ENCODE measurements at regions not wholly inside any gene's neighbourhood (a gene's known extent, or its start where the extent isn't known, plus 50 kb on each side); places are given as distances from the start of the nearest gene placed in this dataset.

DNA sequence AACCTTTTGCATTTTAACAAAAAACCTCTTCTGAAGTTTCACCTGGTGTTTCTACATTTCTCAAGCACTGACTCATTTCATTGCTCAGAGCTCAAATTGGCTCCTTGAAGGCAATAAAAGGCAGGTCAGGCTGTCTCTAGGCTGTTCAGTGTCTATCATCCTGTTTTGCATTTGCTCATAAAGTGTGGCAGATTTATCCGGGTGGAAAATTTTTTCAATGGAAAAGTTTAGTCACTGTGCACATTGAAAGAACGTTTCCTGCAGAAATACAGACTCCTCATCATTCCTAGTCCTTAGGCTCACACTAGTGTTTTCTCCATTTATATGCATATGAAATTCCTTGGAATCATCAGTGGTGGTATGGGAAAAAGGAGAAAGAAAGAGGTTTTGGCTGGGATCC lies 114.2 kb upstream of the DGKB start:
- H3K4me3 ChIP-seq (ENCODE audit: low read depth, low read length): no peak overlapping the region
- no peak for DNase-seq (ENCODE audit: low read depth)
- TF ChIP-seq MYC (IDR thresholded peaks at IDR 0.05; ENCODE audit: low read depth, low read length): no peak
- TF ChIP-seq POLR2A (IDR thresholded peaks at IDR 0.05; ENCODE audit: extremely low read depth, insufficient read length): no peak
- TF ChIP-seq, protein P1, sequence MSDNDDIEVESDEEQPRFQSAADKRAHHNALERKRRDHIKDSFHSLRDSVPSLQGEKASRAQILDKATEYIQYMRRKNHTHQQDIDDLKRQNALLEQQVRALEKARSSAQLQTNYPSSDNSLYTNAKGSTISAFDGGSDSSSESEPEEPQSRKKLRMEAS (IDR thresholded peaks at IDR 0.05; ENCODE audit: low read depth, low read length): no peak
- TF ChIP-seq, protein P2, sequence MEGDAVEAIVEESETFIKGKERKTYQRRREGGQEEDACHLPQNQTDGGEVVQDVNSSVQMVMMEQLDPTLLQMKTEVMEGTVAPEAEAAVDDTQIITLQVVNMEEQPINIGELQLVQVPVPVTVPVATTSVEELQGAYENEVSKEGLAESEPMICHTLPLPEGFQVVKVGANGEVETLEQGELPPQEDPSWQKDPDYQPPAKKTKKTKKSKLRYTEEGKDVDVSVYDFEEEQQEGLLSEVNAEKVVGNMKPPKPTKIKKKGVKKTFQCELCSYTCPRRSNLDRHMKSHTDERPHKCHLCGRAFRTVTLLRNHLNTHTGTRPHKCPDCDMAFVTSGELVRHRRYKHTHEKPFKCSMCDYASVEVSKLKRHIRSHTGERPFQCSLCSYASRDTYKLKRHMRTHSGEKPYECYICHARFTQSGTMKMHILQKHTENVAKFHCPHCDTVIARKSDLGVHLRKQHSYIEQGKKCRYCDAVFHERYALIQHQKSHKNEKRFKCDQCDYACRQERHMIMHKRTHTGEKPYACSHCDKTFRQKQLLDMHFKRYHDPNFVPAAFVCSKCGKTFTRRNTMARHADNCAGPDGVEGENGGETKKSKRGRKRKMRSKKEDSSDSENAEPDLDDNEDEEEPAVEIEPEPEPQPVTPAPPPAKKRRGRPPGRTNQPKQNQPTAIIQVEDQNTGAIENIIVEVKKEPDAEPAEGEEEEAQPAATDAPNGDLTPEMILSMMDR (IDR thresholded peaks at IDR 0.05; ENCODE audit: low read depth, low read length): no peak

- no peak overlapping the region for H3K4me3 ChIP-seq (ENCODE audit: low read depth, low read length)
- TF ChIP-seq MYC (IDR thresholded peaks at IDR 0.05; ENCODE audit: low read depth, low read length) (no peak), POLR2A (IDR thresholded peaks at IDR 0.05; ENCODE audit: extremely low read depth, insufficient read length) (no peak)
- TF ChIP-seq, protein P1 (IDR thresholded peaks at IDR 0.05; ENCODE audit: low read depth, low read length): no peak
- TF ChIP-seq, protein P2 (IDR thresholded peaks at IDR 0.05; ENCODE audit: low read depth, low read length): no peak
- DNase-seq (ENCODE audit: low read depth): no peak
These were observed 113.7 kb upstream of the DGKB start for GRCh38 chr7:15016315-15016667.

DNA sequence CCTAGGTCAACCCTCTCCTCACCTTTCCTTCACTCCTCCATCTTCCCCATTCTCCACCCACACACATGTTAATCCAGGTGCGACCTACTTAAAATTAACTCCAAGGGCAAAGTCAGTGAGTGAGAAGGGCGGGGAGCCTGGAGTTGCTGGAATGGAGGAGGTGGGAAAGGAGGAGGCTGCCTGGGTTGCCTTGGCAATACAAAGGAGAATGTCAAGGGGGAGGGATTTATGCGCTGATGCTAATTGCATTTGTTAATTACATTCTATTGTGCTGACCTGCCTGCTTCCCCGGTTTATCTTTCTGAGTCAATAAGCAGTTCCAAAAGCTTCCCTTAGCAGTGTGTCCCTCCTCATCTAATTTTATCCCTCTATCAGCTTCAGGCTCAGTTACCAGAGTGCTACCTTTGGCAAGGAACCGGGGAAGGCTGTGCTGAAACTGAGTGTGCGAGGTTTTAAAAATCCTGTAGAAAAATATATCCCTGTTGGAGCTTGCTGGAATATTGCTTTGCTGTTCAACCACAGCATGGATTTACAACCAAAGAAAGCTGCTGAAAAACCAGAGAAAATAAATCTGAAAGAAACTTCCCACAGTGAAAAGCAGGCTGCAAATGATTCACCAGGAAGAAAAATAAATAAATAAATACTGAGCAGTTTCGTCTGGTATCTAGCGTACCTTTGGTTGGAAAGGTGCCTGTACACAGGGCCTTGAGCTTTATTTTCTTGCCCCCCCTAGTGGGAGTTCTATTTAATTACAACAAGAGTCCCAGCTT lies 113.2 kb upstream of the DGKB start:
- TF ChIP-seq, protein P2 (IDR thresholded peaks at IDR 0.05; ENCODE audit: low read depth, low read length): peak; percentile 48
- TF ChIP-seq, protein P1 (IDR thresholded peaks at IDR 0.05; ENCODE audit: low read depth, low read length): no peak
- peak; percentile 67 for DNase-seq (ENCODE audit: low read depth)
- H3K4me3 ChIP-seq (ENCODE audit: low read depth, low read length): no peak overlapping the region

GRCh38 chr7:15012135-15012534 lies 109.6 kb upstream of the DGKB start:
- TF ChIP-seq POLR2A (IDR thresholded peaks at IDR 0.05; ENCODE audit: extremely low read depth, insufficient read length): no peak
- TF ChIP-seq, protein P2 (IDR thresholded peaks at IDR 0.05; ENCODE audit: low read depth, low read length): no peak
- TF ChIP-seq, protein P1 (IDR thresholded peaks at IDR 0.05; ENCODE audit: low read depth, low read length): no peak
- TF ChIP-seq MYC (IDR thresholded peaks at IDR 0.05; ENCODE audit: low read depth, low read length): no peak
- no peak overlapping the region for H3K4me3 ChIP-seq (ENCODE audit: low read depth, low read length)

GRCh38 chr7:15011289-15011688 lies 108.7 kb upstream of the DGKB start:
- H3K4me3 ChIP-seq (ENCODE audit: low read depth, low read length): no peak overlapping the region
- DNase-seq (ENCODE audit: low read depth): no peak
- TF ChIP-seq MYC (IDR thresholded peaks at IDR 0.05; ENCODE audit: low read depth, low read length) (no peak), POLR2A (IDR thresholded peaks at IDR 0.05; ENCODE audit: extremely low read depth, insufficient read length) (no peak)
- TF ChIP-seq, protein P1 (IDR thresholded peaks at IDR 0.05; ENCODE audit: low read depth, low read length): no peak
- TF ChIP-seq, protein P2 (IDR thresholded peaks at IDR 0.05; ENCODE audit: low read depth, low read length): no peak

More at GRCh38 chr7:15012135-15012534, 109.6 kb upstream of the DGKB start:
- no peak for DNase-seq (ENCODE audit: low read depth)
